ENCODE measurements at regions not wholly inside any gene's neighbourhood (a gene's known extent, or its start where the extent isn't known, plus 50 kb on each side); places are given as distances from the start of the nearest gene placed in this dataset.

DNA sequence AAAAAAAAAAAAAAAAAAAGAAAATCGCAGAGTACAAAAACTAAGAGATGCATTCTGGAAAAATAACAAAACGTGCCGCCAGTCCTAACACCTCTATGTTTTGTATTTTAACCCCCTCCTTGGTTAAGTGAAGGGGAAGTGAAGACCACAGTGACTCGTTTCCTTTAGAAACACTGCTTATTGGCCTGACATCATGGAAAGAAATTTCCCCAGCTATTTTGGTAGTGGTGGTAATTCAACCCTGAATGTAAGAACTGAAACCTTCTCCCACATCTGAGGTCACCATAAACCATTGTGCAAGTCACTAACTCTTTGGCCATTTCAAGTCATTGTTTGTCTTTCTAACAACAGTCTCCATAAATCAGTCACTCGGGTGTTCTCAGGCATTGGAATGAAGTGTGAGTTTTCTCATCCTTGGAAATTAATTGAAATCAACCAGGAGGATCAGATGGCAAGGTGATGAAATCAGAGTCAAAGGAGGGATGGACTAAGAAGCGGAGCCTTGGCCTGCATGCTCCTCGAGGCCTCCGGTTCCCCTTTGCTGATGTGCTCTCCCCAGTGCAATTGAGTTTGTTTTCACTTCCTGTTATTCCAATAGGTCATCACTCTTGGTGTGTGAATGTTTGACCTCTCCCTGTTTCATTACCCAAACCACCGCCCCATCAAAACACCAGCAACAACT is 443.9 kb downstream of the FGF9 start:
- Histone ChIP-seq H3K9me3 (no peaks in the 10 kb centered on the region), H3F3A (replicated peaks; ENCODE audit: insufficient read depth) (no peaks in the 10 kb centered on the region), H3K9ac (no peak overlapping the region), H3K4me2 (no peak overlapping the region), H3K4me1 (ENCODE audit: control insufficient read depth in 1 of 2, insufficient read depth in 2 of 2, low read depth in 1 of 2, low read length in 1 of 2) (no peaks in the 10 kb centered on the region), H3K79me2 (ENCODE audit: insufficient read depth) (no peaks in the 10 kb centered on the region), H3K9me2 (no peaks in the 10 kb centered on the region), H3K36me3 (replicated peaks in 1 of 2; ENCODE audit: control insufficient read depth in 1 of 2, insufficient read depth in 2 of 2, low read length in 1 of 2) (no peaks in the 10 kb centered on the region), H4K20me1 (ENCODE audit: insufficient read depth) (no peaks in the 10 kb centered on the region), H3K27ac (ENCODE audit: low read depth in 2 of 2, low read length in 1 of 2) (no peak overlapping the region), H3K4me3 (ENCODE audit: low read depth in 2 of 2, low read length in 1 of 2) (no peak overlapping the region), H3K27me3 (ENCODE audit: insufficient read depth) (no peaks in the 10 kb centered on the region), H2AFZ (ENCODE audit: low read depth) (no peak overlapping the region)
- 6% methylated on average over 9 of the region's 9 CpGs for WGBS (ENCODE audit: low lambda C conversion rate)
- no peak for DNase-seq
- CTCF ChIA-PET, result no interaction called here
- no peak for TF ChIP-seq RCOR1 (IDR thresholded peaks at IDR 0.05; ENCODE audit: low read length)
- POLR2A ChIA-PET, result no interaction called here

- Histone ChIP-seq H3K9me3 (no peaks in the 10 kb centered on the region), H3F3A (replicated peaks; ENCODE audit: insufficient read depth) (no peaks in the 10 kb centered on the region), H4K20me1 (ENCODE audit: insufficient read depth) (no peaks in the 10 kb centered on the region), H3K4me1 (ENCODE audit: control insufficient read depth in 1 of 2, insufficient read depth in 2 of 2, low read depth in 1 of 2, low read length in 1 of 2) (no peaks in the 10 kb centered on the region), H3K36me3 (replicated peaks in 1 of 2; ENCODE audit: control insufficient read depth in 1 of 2, insufficient read depth in 2 of 2, low read length in 1 of 2) (no peaks in the 10 kb centered on the region), H3K27me3 (ENCODE audit: insufficient read depth) (no peaks in the 10 kb centered on the region), H3K4me2 (no peak overlapping the region), H3K9me2 (no peaks in the 10 kb centered on the region), H3K4me3 (ENCODE audit: low read depth in 2 of 2, low read length in 1 of 2) (no peak overlapping the region), H2AFZ (ENCODE audit: low read depth) (no peak overlapping the region), H3K79me2 (ENCODE audit: insufficient read depth) (no peaks in the 10 kb centered on the region), H3K27ac (ENCODE audit: low read depth in 2 of 2, low read length in 1 of 2) (no peak overlapping the region), H3K9ac (no peak overlapping the region)
- ChIA-PET POLR2A (no interaction called here), CTCF (no interaction called here)
- TF ChIP-seq POLR2AphosphoS5 (IDR thresholded peaks at IDR 0.05; ENCODE audit: low read depth, low read length) (no peak), GATA2 (CRISPR knock-in tag; IDR thresholded peaks at IDR 0.05) (no peak)
- TF ChIP-seq, protein P1, sequence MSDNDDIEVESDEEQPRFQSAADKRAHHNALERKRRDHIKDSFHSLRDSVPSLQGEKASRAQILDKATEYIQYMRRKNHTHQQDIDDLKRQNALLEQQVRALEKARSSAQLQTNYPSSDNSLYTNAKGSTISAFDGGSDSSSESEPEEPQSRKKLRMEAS (IDR thresholded peaks at IDR 0.05; ENCODE audit: low read depth), result no peak
- DNase-seq, result no peak
- WGBS (ENCODE audit: low lambda C conversion rate), result 0% methylated on average over 3 of the region's 3 CpGs
Observed at GRCh38 chr13:22118158-22118557, 447.3 kb downstream of the FGF9 start.

DNA sequence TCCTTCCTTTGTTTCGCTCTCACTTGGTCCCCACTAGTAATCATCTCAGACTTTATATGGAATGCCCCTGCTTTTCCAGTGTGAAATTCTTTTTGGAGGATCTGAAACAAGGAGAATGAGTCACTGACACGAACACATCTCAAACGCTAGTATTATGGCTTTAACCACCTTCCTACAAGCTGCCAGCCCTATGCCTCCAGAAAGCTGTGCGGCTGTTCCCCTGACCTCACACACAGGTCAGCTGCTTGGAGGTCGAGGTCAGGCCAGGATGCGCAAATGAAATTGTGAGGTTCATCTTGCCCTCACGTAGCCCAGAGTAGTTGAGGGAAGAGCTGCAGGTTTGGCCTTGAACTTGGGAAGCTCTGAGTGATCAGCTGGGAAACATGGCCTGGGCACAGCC is 449.8 kb downstream of the FGF9 start:
- 10% methylated on average over 4 of the region's 7 CpGs for WGBS (ENCODE audit: low lambda C conversion rate)
- Histone ChIP-seq H3K4me2 (no peak overlapping the region), H3K36me3 (replicated peaks in 1 of 2; ENCODE audit: control insufficient read depth in 1 of 2, insufficient read depth in 2 of 2, low read length in 1 of 2) (no peaks in the 10 kb centered on the region), H3K9me2 (no peaks in the 10 kb centered on the region), H3K9ac (no peak overlapping the region), H3K27ac (ENCODE audit: low read depth in 2 of 2, low read length in 1 of 2) (no peak overlapping the region), H3K4me3 (ENCODE audit: low read depth in 2 of 2, low read length in 1 of 2) (no peak overlapping the region), H3K27me3 (ENCODE audit: insufficient read depth) (no peaks in the 10 kb centered on the region), H3K4me1 (ENCODE audit: control insufficient read depth in 1 of 2, insufficient read depth in 2 of 2, low read depth in 1 of 2, low read length in 1 of 2) (no peaks in the 10 kb centered on the region), H3K79me2 (ENCODE audit: insufficient read depth) (no peaks in the 10 kb centered on the region), H4K20me1 (ENCODE audit: insufficient read depth) (no peaks in the 10 kb centered on the region), H3F3A (replicated peaks; ENCODE audit: insufficient read depth) (no peaks in the 10 kb centered on the region), H3K9me3 (no peaks in the 10 kb centered on the region), H2AFZ (ENCODE audit: low read depth) (no peak overlapping the region)
- ChIA-PET POLR2A (no interaction called here), CTCF (no interaction called here)
- no peak for DNase-seq
- TF ChIP-seq, protein P2, sequence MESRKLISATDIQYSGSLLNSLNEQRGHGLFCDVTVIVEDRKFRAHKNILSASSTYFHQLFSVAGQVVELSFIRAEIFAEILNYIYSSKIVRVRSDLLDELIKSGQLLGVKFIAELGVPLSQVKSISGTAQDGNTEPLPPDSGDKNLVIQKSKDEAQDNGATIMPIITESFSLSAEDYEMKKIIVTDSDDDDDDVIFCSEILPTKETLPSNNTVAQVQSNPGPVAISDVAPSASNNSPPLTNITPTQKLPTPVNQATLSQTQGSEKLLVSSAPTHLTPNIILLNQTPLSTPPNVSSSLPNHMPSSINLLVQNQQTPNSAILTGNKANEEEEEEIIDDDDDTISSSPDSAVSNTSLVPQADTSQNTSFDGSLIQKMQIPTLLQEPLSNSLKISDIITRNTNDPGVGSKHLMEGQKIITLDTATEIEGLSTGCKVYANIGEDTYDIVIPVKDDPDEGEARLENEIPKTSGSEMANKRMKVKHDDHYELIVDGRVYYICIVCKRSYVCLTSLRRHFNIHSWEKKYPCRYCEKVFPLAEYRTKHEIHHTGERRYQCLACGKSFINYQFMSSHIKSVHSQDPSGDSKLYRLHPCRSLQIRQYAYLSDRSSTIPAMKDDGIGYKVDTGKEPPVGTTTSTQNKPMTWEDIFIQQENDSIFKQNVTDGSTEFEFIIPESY (IDR thresholded peaks at IDR 0.05; ENCODE audit: borderline replicate concordance, low read depth), result no peak
- TF ChIP-seq MEF2A (IDR thresholded peaks at IDR 0.05; ENCODE audit: borderline replicate concordance, low read depth), result no peak
- TF ChIP-seq JUND (IDR thresholded peaks at IDR 0.05), result no peak
- TF ChIP-seq RXRA (IDR thresholded peaks at IDR 0.05; ENCODE audit: borderline replicate concordance, low read depth), result no peak
- no peak for TF ChIP-seq FOXM1 (IDR thresholded peaks at IDR 0.05; ENCODE audit: low read depth)
- TF ChIP-seq GATA2 (CRISPR knock-in tag; IDR thresholded peaks at IDR 0.05), result no peak
- TF ChIP-seq RCOR1 (IDR thresholded peaks at IDR 0.05; ENCODE audit: low read length), result no peak
- TF ChIP-seq CHD2 (IDR thresholded peaks at IDR 0.05; ENCODE audit: low read length, partially characterized antibody), result no peak

All from SK-N-SH (cell line).